ENCODE measurements at regions not wholly inside any gene's neighbourhood (a gene's known extent, or its start where the extent isn't known, plus 50 kb on each side); places are given as distances from the start of the nearest gene placed in this dataset.

- ChIA-PET CTCF (interaction anchor here (1.0 to 1.5 kb wide), 2 partner anchors 15 to 60 kb away, joined by 3 to 5 read pairs; no protein-coding TSS in a partner anchor), POLR2A (interaction anchor here (0.6 kb wide), 1 partner anchor 113 kb away, joined by 3 read pairs; no protein-coding TSS in a partner anchor)
Measured at GRCh38 chr7:25907731-25908130, 244.3 kb upstream of the NFE2L3 start.

- CTCF ChIA-PET, result interaction anchor here (1.0 to 1.5 kb wide), 2 partner anchors 15 to 59 kb away, joined by 3 to 5 read pairs; no protein-coding TSS in a partner anchor
- POLR2A ChIA-PET, result interaction anchor here (0.6 kb wide), 1 partner anchor 112 kb away, joined by 3 read pairs; no protein-coding TSS in a partner anchor
Measured at GRCh38 chr7:25908154-25908949, 243.6 kb upstream of the NFE2L3 start.

- CTCF ChIA-PET, result no interaction called here
Measured at GRCh38 chr7:25911738-25912607, 240.0 kb upstream of the NFE2L3 start.

GRCh38 chr7:25913598-25914224, 238.3 kb upstream of the NFE2L3 start:
- ChIA-PET POLR2A (no interaction called here), CTCF (no interaction called here)

More at GRCh38 chr7:25911738-25912607, 240.0 kb upstream of the NFE2L3 start:
- POLR2A ChIA-PET, result no interaction called here

GRCh38 chr7:25918731-25919130, 233.3 kb upstream of the NFE2L3 start:
- ChIA-PET CTCF (no interaction called here), POLR2A (no interaction called here)

- POLR2A ChIA-PET, result no interaction called here
- CTCF ChIA-PET, result no interaction called here
Measured at GRCh38 chr7:25922296-25922695, 229.7 kb upstream of the NFE2L3 start.

- ChIA-PET CTCF (no interaction called here), POLR2A (no interaction called here)
Measured at GRCh38 chr7:25923741-25924460, 228.1 kb upstream of the NFE2L3 start.

GRCh38 chr7:25926009-25926408, 226.0 kb upstream of the NFE2L3 start:
- CTCF ChIA-PET, result no interaction called here
- POLR2A ChIA-PET, result no interaction called here

- ChIA-PET POLR2A (no interaction called here), CTCF (no interaction called here)
Measured at GRCh38 chr7:25926451-25926850, 225.5 kb upstream of the NFE2L3 start.

GRCh38 chr7:25926891-25927625, 224.9 kb upstream of the NFE2L3 start:
- POLR2A ChIA-PET, result no interaction called here

GRCh38 chr7:25927626-25927978, 224.4 kb upstream of the NFE2L3 start:
- POLR2A ChIA-PET, result no interaction called here
- CTCF ChIA-PET, result no interaction called here

More at GRCh38 chr7:25926891-25927625, 224.9 kb upstream of the NFE2L3 start:
- CTCF ChIA-PET, result no interaction called here

GRCh38 chr7:25928549-25929330, 223.3 kb upstream of the NFE2L3 start:
- CTCF ChIA-PET, result no interaction called here

GRCh38 chr7:25929448-25929847, 222.6 kb upstream of the NFE2L3 start:
- ChIA-PET POLR2A (no interaction called here), CTCF (no interaction called here)

More at GRCh38 chr7:25928549-25929330, 223.3 kb upstream of the NFE2L3 start:
- POLR2A ChIA-PET, result no interaction called here

GRCh38 chr7:25930492-25931048, 221.4 kb upstream of the NFE2L3 start:
- CTCF ChIA-PET, result interaction anchor here (1.1 kb wide), 1 partner anchor 37 kb away, joined by 3 read pairs; no protein-coding TSS in a partner anchor
- POLR2A ChIA-PET, result no interaction called here

GRCh38 chr7:25931156-25931555, 220.8 kb upstream of the NFE2L3 start:
- POLR2A ChIA-PET, result interaction anchor here (0.6 kb wide), 1 partner anchor 9 kb away, joined by 3 read pairs; no protein-coding TSS in a partner anchor
- CTCF ChIA-PET, result interaction anchor here (1.1 kb wide), 1 partner anchor 36 kb away, joined by 3 read pairs; no protein-coding TSS in a partner anchor

GRCh38 chr7:25933921-25934320, 218.1 kb upstream of the NFE2L3 start:
- ChIA-PET POLR2A (no interaction called here), CTCF (no interaction called here)

GRCh38 chr7:25940086-25940906, 211.7 kb upstream of the NFE2L3 start:
- POLR2A ChIA-PET, result interaction anchor here (0.6 kb wide), 2 partner anchors 9 to 226 kb away, joined by 3 read pairs; no protein-coding TSS in a partner anchor
- CTCF ChIA-PET, result interaction anchor here (0.7 kb wide), 1 partner anchor 35 kb away, joined by 3 read pairs; no protein-coding TSS in a partner anchor

Measured in activated CD8-positive, alpha-beta memory T cell treated with anti-CD3 and anti-CD28 coated beads for 36 hours (primary cell).